T-helper 2 cell treated with Interferon-gamma antibody and Interleukin-4, amounts not matched to agents 100 ng/mL and 5 ng/mL, for 36 hours (primary cell): ENCODE measurements at regions not wholly inside any gene's neighbourhood (a gene's known extent, or its start where the extent isn't known, plus 50 kb on each side); places are given as distances from the start of the nearest gene placed in this dataset.

Experiments
- intact Hi-C: fragments of 100-400 bp; cut with micrococcal nuclease; formaldehyde crosslinking; loops from one replicate; pipeline ENCODE4 v1.15.1; 2023

GRCh38 chr3:187926620-187927019 is 181.4 kb upstream of the BCL6 start:
- intact Hi-C loops: no loop called here

- intact Hi-C loops: no loop called here
Measured at GRCh38 chr3:187927565-187927964, 182.3 kb upstream of the BCL6 start.

GRCh38 chr3:187929112-187929816 is 184.0 kb upstream of the BCL6 start:
- intact Hi-C loops: no loop called here

- intact Hi-C loops: no loop called here
Measured at GRCh38 chr3:187930021-187930420, 184.8 kb upstream of the BCL6 start.

GRCh38 chr3:187931101-187931500 is 185.8 kb upstream of the BCL6 start:
- intact Hi-C loops: no loop called here

- intact Hi-C loops: no loop called here
Measured at GRCh38 chr3:187931770-187932278, 186.6 kb upstream of the BCL6 start.

- intact Hi-C loops: no loop called here
Measured at GRCh38 chr3:187932530-187932929, 187.3 kb upstream of the BCL6 start.

- intact Hi-C loops: no loop called here
Measured at GRCh38 chr3:187935623-187936156, 190.4 kb upstream of the BCL6 start.

GRCh38 chr3:187936676-187937075 is 191.4 kb upstream of the BCL6 start:
- intact Hi-C loops: no loop called here

- intact Hi-C loops: no loop called here
Measured at GRCh38 chr3:187939891-187940290, 194.6 kb upstream of the BCL6 start.

- intact Hi-C loops: no loop called here
Measured at GRCh38 chr3:187941135-187941847, 196.0 kb upstream of the BCL6 start.

GRCh38 chr3:187941848-187942194 is 196.6 kb upstream of the BCL6 start:
- intact Hi-C loops: no loop called here

GRCh38 chr3:187942658-187943241 is 197.5 kb upstream of the BCL6 start:
- intact Hi-C loops: no loop called here

GRCh38 chr3:187943677-187944389 is 198.6 kb upstream of the BCL6 start:
- intact Hi-C loops: no loop called here

- intact Hi-C loops: no loop called here
Measured at GRCh38 chr3:187944390-187945179, 199.3 kb upstream of the BCL6 start.

GRCh38 chr3:187945374-187945773 is 200.1 kb upstream of the BCL6 start:
- intact Hi-C loops: no loop called here

GRCh38 chr3:187946163-187946691 is 201.0 kb upstream of the BCL6 start:
- intact Hi-C loops: no loop called here

GRCh38 chr3:187946981-187947380 is 201.7 kb upstream of the BCL6 start:
- intact Hi-C loops: no loop called here

GRCh38 chr3:187947927-187948682 is 202.8 kb upstream of the BCL6 start:
- intact Hi-C loops: no loop called here
